Progenitor cell of endocrine pancreas (in vitro differentiated cells): ENCODE measurements at regions not wholly inside any gene's neighbourhood (a gene's known extent, or its start where the extent isn't known, plus 50 kb on each side); places are given as distances from the start of the nearest gene placed in this dataset.

Experiments
- DNase-seq: peaks from one replicate; pipeline ENCODE4 v3.0.0; 2021; ENCODE audit warnings: low spot score; ENCODE audit not compliant: unreplicated experiment
- H3K27ac Mint-ChIP-seq: 2 replicates; pipeline ENCODE4 v1.8.0; 2021; ENCODE audit warnings: mild to moderate bottlenecking, moderate library complexity, mixed read lengths
- H3K27me3 Mint-ChIP-seq: 2 replicates; pipeline ENCODE4 v1.8.0; 2021; ENCODE audit warnings: mixed read lengths
- H3K36me3 Mint-ChIP-seq: 2 replicates; pipeline ENCODE4 v1.8.0; 2022; ENCODE audit warnings: mixed read lengths; ENCODE audit not compliant: insufficient read depth
- H3K4me1 Mint-ChIP-seq: 2 replicates; pipeline ENCODE4 v1.8.0; 2021; ENCODE audit warnings: low read depth, mixed read lengths
- H3K4me3 Mint-ChIP-seq: 2 replicates; pipeline ENCODE4 v1.8.0; 2021; ENCODE audit warnings: low read depth, mild to moderate bottlenecking, moderate library complexity, mixed read lengths
- H3K9me3 Mint-ChIP-seq: 2 replicates; pipeline ENCODE4 v1.8.0; 2021; ENCODE audit warnings: low read depth, mixed read lengths
- CTCF ChIP-seq: fragments of 200-600 bp; sonication (generic); IDR thresholded peaks from one replicate; pipeline ENCODE4 v1.5.0; 2021; ENCODE audit warnings: antibody characterized with exemption, mild to moderate bottlenecking; ENCODE audit not compliant: unreplicated experiment

GRCh38 chr5:99239826-99240360 is 311.1 kb upstream of the CHD1 start:
- Mint-ChIP-seq H3K36me3 (peaks cover 3% of the 10 kb centered on the region), H3K9me3 (peaks cover 37% of the 10 kb centered on the region), H3K27me3 (no peaks in the 10 kb centered on the region), H3K27ac (peak overlapping the region; percentile 78), H3K4me1 (peaks cover 26% of the 10 kb centered on the region), H3K4me3 (no peak overlapping the region)
- TF ChIP-seq CTCF: no peak
- no peak for DNase-seq

DNA sequence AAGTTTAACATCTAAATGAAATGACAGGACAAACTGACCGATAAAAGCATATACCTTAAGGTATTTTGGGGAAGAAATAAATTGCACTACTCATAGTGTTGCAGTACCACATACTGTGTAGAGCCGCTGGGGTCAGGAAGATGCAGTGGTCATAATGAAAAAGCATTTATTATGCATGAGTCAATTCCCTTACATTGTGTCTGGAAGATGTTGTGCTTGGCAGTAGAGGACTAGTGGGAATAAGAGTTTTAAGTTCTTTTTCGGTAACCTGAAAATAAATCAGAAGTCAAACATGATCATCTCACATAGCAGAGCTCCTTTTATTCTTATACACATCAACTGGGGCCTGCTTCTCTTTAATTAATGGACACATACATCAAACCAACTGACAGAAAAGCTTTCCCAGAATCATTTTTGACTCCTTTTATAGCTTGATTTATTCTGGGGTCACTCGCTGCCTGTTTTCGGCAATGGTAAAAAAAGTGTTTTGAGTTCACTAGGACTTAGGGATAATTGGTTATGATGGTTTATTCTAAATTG is 262.5 kb upstream of the CHD1 start:
- H3K27me3 Mint-ChIP-seq: no peaks in the 10 kb centered on the region
- DNase-seq: no peak
- no peak overlapping the region for H3K4me3 Mint-ChIP-seq
- H3K9me3 Mint-ChIP-seq: no peaks in the 10 kb centered on the region
- H3K4me1 Mint-ChIP-seq: peaks cover 6% of the 10 kb centered on the region
- TF ChIP-seq CTCF: no peak
- H3K27ac Mint-ChIP-seq: no peak overlapping the region
- no peaks in the 10 kb centered on the region for H3K36me3 Mint-ChIP-seq

- Mint-ChIP-seq H3K4me1 (peaks cover 6% of the 10 kb centered on the region), H3K9me3 (peaks cover 4% of the 10 kb centered on the region), H3K27ac (peak overlapping the region; percentile 50), H3K27me3 (no peaks in the 10 kb centered on the region), H3K4me3 (no peak overlapping the region), H3K36me3 (no peaks in the 10 kb centered on the region)
- no peak for DNase-seq
- no peak for TF ChIP-seq CTCF
Measured at GRCh38 chr5:99187611-99188010, 258.8 kb upstream of the CHD1 start.

GRCh38 chr5:99179206-99179605 is 250.4 kb upstream of the CHD1 start:
- Mint-ChIP-seq H3K27me3 (no peaks in the 10 kb centered on the region), H3K4me1 (peaks cover 19% of the 10 kb centered on the region), H3K36me3 (no peaks in the 10 kb centered on the region), H3K27ac (no peak overlapping the region), H3K4me3 (no peak overlapping the region), H3K9me3 (peaks cover 7% of the 10 kb centered on the region)
- no peak for TF ChIP-seq CTCF
- DNase-seq: no peak

GRCh38 chr5:99177796-99178195 is 249.0 kb upstream of the CHD1 start:
- no peaks in the 10 kb centered on the region for H3K27me3 Mint-ChIP-seq
- H3K9me3 Mint-ChIP-seq: peaks cover 4% of the 10 kb centered on the region
- TF ChIP-seq CTCF: no peak
- H3K27ac Mint-ChIP-seq: no peak overlapping the region
- no peaks in the 10 kb centered on the region for H3K36me3 Mint-ChIP-seq
- no peak for DNase-seq
- no peak overlapping the region for H3K4me3 Mint-ChIP-seq
- peaks cover 19% of the 10 kb centered on the region for H3K4me1 Mint-ChIP-seq
